ENCODE measurements at regions not wholly inside any gene's neighbourhood (a gene's known extent, or its start where the extent isn't known, plus 50 kb on each side); places are given as distances from the start of the nearest gene placed in this dataset.

DNA sequence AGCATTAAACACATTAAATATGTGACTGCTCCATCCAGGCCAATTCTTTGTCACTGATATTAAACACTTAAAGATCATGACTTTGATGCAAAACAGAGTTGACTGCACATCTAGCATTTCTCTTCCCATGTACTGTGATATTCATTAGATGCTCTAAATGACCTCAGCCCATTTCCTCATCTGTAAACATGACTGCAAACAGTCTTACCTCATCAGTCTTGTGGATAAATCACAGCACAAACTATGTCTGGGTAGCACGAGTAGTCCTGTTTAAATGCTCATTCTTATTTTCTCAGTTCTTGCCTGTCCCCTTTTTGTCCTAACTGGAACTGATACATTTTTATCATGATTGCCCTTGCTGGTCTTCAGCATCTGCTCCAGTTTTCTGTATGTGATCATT is 1974.8 kb upstream of the LRRTM1 start:
- Histone ChIP-seq H3K27me3 (replicated peaks; ENCODE audit: insufficient read depth, low read depth, low read length, poor library complexity) (no peaks in the 10 kb centered on the region), H3K4me1 (ENCODE audit: insufficient read depth, low read length, poor library complexity, severe bottlenecking) (no peaks in the 10 kb centered on the region), H3K36me3 (ENCODE audit: insufficient read depth, low read length, poor library complexity, severe bottlenecking) (no peaks in the 10 kb centered on the region), H3K27ac (ENCODE audit: low read depth, low read length, poor library complexity, severe bottlenecking) (no peak overlapping the region), H3K4me3 (ENCODE audit: low read depth, low read length, poor library complexity, severe bottlenecking) (no peak overlapping the region), H3K9me3 (ENCODE audit: low read depth, low read length, poor library complexity, severe bottlenecking) (peaks cover 14% of the 10 kb centered on the region)
- BruUV-seq (replicated peaks), result no TSS peak
- intact Hi-C loops (cut with micrococcal nuclease; ENCODE audit: unreplicated experiment), result no loop called here
- ChIA-PET CTCF (no interaction called here), POLR2A (ENCODE audit: low non-redundant PET) (no interaction called here)
- DNase-seq (ENCODE audit: low spot score), result no peak
- no peak for TF ChIP-seq EZH2 (IDR thresholded peaks at IDR 0.05; ENCODE audit: borderline replicate concordance, low read depth, low read length, poor library complexity, severe bottlenecking)
- TF ChIP-seq, protein P1, sequence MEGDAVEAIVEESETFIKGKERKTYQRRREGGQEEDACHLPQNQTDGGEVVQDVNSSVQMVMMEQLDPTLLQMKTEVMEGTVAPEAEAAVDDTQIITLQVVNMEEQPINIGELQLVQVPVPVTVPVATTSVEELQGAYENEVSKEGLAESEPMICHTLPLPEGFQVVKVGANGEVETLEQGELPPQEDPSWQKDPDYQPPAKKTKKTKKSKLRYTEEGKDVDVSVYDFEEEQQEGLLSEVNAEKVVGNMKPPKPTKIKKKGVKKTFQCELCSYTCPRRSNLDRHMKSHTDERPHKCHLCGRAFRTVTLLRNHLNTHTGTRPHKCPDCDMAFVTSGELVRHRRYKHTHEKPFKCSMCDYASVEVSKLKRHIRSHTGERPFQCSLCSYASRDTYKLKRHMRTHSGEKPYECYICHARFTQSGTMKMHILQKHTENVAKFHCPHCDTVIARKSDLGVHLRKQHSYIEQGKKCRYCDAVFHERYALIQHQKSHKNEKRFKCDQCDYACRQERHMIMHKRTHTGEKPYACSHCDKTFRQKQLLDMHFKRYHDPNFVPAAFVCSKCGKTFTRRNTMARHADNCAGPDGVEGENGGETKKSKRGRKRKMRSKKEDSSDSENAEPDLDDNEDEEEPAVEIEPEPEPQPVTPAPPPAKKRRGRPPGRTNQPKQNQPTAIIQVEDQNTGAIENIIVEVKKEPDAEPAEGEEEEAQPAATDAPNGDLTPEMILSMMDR (conservative IDR thresholded peaks at IDR 0.05; ENCODE audit: low read depth, low read length), result no peak

DNA sequence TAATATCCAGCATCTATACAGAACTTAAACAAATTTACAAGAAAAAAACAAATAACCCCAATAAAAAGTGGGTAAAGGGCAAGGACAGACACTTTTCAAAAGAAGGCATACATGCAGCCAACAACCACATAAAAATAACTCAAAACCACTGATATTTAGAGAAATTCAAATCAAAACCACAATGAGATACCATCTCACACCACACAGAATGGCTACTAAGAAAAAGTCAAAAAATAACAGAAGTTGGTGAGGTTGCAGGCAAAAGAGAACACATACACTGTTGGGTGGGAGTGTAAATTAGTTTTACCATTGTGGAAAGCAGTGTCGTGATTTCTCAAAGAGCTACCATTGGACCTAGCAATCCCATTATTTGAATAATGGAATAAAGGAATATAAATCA is 1973.9 kb upstream of the LRRTM1 start:
- POLR2A ChIA-PET (ENCODE audit: low non-redundant PET), result no interaction called here
- TF ChIP-seq EZH2 (IDR thresholded peaks at IDR 0.05; ENCODE audit: borderline replicate concordance, low read depth, low read length, poor library complexity, severe bottlenecking), result no peak
- TF ChIP-seq, protein P1 (conservative IDR thresholded peaks at IDR 0.05; ENCODE audit: low read depth, low read length), result no peak
- no peak for DNase-seq (ENCODE audit: low spot score)
- Histone ChIP-seq H3K4me3 (ENCODE audit: low read depth, low read length, poor library complexity, severe bottlenecking) (no peak overlapping the region), H3K9me3 (ENCODE audit: low read depth, low read length, poor library complexity, severe bottlenecking) (peaks cover 8% of the 10 kb centered on the region), H3K27ac (ENCODE audit: low read depth, low read length, poor library complexity, severe bottlenecking) (no peak overlapping the region), H3K4me1 (ENCODE audit: insufficient read depth, low read length, poor library complexity, severe bottlenecking) (no peaks in the 10 kb centered on the region), H3K36me3 (ENCODE audit: insufficient read depth, low read length, poor library complexity, severe bottlenecking) (no peaks in the 10 kb centered on the region), H3K27me3 (replicated peaks; ENCODE audit: insufficient read depth, low read depth, low read length, poor library complexity) (no peaks in the 10 kb centered on the region)
- CTCF ChIA-PET, result no interaction called here
- intact Hi-C loops (cut with micrococcal nuclease; ENCODE audit: unreplicated experiment), result no loop called here
- BruUV-seq (replicated peaks), result no TSS peak

DNA sequence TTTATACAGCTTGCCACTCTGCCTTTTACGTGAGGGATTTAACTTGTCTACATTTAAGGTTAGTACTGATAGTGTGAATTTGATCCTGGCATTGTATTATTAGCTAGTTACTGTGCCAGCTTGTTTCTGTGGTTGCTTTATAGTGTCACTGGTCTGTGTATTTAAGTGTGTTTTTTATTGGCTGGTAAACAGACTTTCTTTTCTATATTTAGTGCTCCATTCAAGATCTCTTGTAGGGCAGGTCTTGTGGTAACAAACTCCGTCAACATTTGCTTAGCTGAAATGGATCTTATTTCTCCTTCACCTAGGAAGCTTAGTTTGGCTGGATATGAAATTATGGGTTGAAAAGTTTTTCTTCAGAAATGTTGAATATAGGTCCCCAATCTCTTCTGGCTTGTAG is 1971.0 kb upstream of the LRRTM1 start:
- CTCF ChIA-PET, result no interaction called here
- Histone ChIP-seq H3K4me1 (ENCODE audit: insufficient read depth, low read length, poor library complexity, severe bottlenecking) (no peaks in the 10 kb centered on the region), H3K4me3 (ENCODE audit: low read depth, low read length, poor library complexity, severe bottlenecking) (no peak overlapping the region), H3K27me3 (replicated peaks; ENCODE audit: insufficient read depth, low read depth, low read length, poor library complexity) (no peaks in the 10 kb centered on the region), H3K27ac (ENCODE audit: low read depth, low read length, poor library complexity, severe bottlenecking) (no peak overlapping the region), H3K36me3 (ENCODE audit: insufficient read depth, low read length, poor library complexity, severe bottlenecking) (no peaks in the 10 kb centered on the region), H3K9me3 (ENCODE audit: low read depth, low read length, poor library complexity, severe bottlenecking) (peaks cover 22% of the 10 kb centered on the region)
- intact Hi-C loops (cut with micrococcal nuclease; ENCODE audit: unreplicated experiment), result no loop called here
- no TSS peak for BruUV-seq (replicated peaks)
- DNase-seq (ENCODE audit: low spot score), result no peak
- no peak for TF ChIP-seq EZH2 (IDR thresholded peaks at IDR 0.05; ENCODE audit: borderline replicate concordance, low read depth, low read length, poor library complexity, severe bottlenecking)
- TF ChIP-seq, protein P1 (conservative IDR thresholded peaks at IDR 0.05; ENCODE audit: low read depth, low read length), result no peak
- POLR2A ChIA-PET (ENCODE audit: low non-redundant PET), result no interaction called here

Measured in A673 (cell line).